Activated naive CD4-positive, alpha-beta T cell treated with anti-CD3 and anti-CD28 coated beads, Interleukin-2, amount 50 U/mL, for 16 hours (primary cell): ENCODE measurements at regions not wholly inside any gene's neighbourhood (a gene's known extent, or its start where the extent isn't known, plus 50 kb on each side); places are given as distances from the start of the nearest gene placed in this dataset.

Experiments
- DNase-seq: peaks from one replicate; pipeline ENCODE4 v3.0.0-alpha.2; 2020

DNA sequence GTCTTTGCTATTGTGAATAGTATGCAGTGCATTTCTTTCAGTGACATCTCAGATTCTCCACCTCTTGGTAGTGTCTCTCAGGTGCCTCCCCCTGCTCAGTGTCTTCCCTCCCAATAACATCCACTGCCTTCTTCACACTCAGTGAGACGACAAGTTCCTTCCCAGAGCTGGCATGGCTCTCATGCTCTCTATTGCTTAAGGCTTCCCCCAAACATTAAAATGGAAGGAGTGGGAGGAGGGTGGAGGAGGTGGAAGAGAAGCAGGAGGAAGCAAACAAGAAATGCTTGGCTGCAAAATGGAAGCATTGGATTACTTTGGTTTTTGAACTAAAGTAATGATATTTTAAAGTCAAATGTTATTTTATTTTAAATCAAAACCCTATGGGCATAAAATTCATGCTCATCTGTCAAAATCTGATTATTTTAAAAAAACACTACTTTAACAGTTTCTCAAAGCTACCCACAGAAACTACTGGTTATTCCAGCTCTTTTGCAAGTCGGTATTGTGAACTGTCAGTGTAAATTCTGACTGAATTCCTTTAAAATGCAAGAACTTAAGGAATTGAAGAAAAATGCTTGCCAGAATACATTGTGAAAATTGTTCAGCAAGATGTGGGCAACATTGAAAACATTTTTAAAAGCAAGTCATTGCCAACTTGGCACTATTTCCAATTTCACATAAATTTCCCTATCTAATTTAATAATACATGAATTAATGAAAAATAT, 727.6 kb upstream of the ARGLU1 start:
- no peak for DNase-seq

GRCh38 chr13:107293924-107294323, 726.0 kb upstream of the ARGLU1 start:
- no peak for DNase-seq

DNA sequence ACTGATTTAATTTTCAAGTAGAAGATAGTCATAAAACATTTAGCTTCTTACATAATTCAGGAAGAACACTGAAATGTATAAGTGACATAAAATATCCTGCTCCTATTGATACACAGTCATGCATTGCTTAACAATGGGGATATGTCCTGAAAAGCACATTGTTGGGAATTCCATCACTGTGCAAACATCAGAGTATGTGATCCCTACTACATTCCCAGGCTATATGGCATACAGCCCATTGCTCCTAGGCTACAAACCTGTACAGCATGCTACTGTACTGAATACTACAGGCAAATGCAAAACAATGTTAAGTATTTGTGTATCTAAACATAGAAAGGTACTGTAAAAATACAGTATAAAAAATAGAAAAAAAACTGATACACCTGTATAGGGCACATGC, 723.9 kb upstream of the ARGLU1 start:
- no peak for DNase-seq

DNA sequence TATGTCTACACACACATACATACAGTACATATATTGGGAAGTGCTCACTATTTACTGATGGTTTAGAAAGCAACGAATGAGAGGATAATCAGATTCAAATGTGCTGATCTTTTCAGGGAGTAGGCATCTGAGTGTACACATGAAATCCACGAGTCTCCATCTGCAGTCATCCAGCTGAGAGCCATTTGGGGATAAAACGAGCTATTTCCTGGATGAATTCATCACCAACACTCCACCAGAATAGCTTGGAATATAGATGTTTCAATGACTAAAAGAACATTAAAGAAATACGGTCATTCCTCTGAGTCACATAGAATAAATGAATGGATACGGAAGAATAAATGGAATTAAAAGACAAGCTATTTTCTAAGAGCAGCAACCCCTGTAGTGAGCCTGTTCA, 721.6 kb upstream of the ARGLU1 start:
- DNase-seq = no peak

GRCh38 chr13:107284173-107284572, 716.2 kb upstream of the ARGLU1 start:
- no peak for DNase-seq

GRCh38 chr13:107277911-107278310, 710.0 kb upstream of the ARGLU1 start:
- DNase-seq = no peak

GRCh38 chr13:107276936-107277335, 709.0 kb upstream of the ARGLU1 start:
- DNase-seq = no peak

- DNase-seq = no peak
Observed at GRCh38 chr13:107275945-107276614, 708.1 kb upstream of the ARGLU1 start.

DNA sequence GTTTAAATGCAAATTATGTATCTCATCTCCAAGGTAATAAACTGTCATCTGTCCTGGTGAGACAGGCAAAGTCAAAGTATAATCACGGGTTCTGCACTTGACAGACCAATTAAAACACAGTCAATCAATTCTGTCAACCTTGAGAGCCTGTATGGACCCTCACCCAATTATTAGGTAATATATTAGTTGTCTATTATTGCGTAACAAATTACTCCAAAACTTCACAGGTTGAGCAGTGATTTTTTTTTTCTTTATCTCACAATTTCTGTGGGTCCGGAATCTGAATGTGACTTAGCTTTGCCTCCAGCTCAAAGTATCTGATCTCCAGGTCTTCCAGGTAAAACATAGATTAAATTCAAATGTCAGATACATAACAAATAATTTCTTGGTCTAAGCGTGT, 707.4 kb upstream of the ARGLU1 start:
- no peak for DNase-seq

GRCh38 chr13:107271227-107271626, 703.3 kb upstream of the ARGLU1 start:
- DNase-seq = no peak

DNA sequence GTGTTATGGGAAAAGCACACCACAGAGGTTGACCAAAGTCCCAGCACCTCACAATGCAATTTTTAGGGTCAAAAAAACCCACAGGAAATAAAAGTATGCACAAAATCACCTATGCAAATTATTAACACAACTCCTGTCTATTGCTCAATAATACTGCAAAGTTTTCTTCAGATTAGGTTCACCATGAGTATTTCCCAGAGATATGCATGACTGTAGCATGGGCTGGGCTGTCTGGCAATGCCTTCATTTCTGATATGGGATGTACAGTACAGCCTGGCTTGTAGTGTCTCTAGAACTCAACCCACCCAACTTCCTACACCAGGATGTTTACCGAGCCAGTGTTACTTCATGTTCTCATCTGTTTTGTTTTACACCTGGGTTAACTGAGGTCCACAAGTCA, 698.7 kb upstream of the ARGLU1 start:
- no peak for DNase-seq

GRCh38 chr13:107258599-107259187, 690.8 kb upstream of the ARGLU1 start:
- DNase-seq = no peak

GRCh38 chr13:107254392-107254791, 686.5 kb upstream of the ARGLU1 start:
- no peak for DNase-seq

DNA sequence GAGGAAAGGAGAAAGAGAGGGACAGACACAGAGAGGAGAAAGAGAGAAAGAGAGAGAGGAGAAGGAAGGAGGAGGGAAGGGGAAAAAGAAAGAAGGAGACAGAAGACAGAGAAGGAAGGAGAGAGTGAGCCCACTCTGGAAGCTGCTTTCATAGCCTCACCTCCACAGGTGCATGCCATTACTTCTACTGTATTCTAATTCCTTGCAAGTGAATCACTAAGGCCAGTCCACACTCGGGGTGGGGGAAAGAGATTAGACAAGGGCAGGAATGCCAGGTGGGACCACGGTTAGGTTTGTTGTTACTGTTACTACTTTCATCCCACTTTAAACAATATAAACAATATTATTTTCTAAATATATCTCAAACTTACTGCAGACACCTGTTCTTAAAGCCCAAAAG, 684.5 kb upstream of the ARGLU1 start:
- DNase-seq = no peak

- no peak for DNase-seq
Observed at GRCh38 chr13:107252021-107252420, 684.1 kb upstream of the ARGLU1 start.

DNA sequence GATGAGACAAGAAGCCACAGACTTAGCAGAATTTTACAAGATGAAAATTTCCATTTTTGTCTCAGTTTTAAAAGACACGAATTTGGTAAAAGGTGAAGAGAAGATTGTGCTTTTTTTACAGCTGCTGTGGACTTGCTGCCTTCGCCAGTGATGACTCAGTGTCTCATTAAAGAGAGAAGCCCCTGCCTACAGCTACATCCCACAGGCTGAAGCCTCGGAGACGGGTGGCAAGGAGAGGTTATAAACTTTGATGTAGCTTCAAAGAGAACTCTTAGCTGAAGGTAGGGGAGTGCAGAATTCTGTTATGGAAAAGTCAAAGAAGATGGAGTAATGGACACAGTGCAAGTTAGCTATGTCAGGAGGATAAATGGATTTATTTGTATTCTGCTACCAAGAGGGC, 683.4 kb upstream of the ARGLU1 start:
- no peak for DNase-seq

DNA sequence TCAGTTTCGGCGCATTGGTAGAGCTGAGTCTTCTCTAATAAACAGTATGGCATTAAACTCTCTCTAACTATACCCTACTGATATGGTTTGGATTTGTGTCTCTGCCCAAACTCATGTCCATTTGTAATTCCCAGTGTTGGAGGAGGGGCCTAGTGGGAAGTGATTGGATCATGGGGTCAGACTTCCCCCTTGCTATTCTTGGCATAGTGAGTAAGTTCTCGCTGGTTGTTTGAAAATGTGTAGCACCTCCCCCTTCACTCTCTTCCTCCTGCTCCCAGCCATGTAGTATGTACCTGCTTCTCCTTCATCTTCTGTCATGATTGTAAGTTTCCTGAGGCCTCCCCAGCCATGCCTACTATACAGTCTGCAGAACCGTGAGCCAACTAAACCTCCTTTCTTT, 682.7 kb upstream of the ARGLU1 start:
- no peak for DNase-seq

DNA sequence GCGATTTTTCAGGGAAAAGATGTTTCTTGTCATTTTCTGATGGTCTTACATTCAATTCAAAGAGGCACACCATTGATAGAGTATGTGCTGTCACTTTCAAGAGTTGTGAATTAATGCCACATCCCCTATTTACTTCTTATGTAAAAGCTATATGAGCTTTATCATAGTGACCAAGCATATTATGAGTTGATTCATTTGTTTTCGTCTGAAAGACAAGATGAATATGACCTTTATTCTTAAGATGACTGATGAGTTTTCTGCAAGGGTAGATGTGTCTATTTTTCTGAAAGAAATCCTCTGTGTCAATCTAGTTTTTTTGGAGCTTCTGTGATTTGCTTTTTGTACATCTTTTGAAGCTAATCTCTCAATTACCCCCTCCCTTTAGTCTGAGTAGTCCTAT, 676.3 kb upstream of the ARGLU1 start:
- DNase-seq = no peak

DNA sequence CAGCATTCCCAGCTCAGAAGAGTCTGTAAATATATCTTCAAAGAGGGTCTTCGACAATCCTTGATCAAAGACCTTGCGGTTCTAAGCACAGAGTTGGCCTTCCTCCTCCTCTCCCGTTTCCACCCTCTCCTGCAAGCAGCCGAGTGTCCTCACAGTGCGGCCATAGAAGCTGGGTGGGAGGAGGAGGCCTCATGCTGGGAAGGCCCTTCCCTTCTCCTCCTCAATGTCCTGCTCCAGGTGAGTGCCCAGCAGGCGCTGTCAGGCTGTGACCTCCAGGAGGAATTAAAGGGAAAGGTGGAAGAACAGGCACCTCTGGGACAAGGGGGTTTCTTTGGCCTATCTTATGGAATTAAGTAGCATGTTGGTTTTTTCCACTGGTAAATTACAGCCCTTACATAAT, 674.2 kb upstream of the ARGLU1 start:
- DNase-seq = no peak

- DNase-seq = no peak
Observed at GRCh38 chr13:107241381-107241780, 673.4 kb upstream of the ARGLU1 start.

- DNase-seq = no peak
Observed at GRCh38 chr13:107239213-107239612, 671.3 kb upstream of the ARGLU1 start.

DNA sequence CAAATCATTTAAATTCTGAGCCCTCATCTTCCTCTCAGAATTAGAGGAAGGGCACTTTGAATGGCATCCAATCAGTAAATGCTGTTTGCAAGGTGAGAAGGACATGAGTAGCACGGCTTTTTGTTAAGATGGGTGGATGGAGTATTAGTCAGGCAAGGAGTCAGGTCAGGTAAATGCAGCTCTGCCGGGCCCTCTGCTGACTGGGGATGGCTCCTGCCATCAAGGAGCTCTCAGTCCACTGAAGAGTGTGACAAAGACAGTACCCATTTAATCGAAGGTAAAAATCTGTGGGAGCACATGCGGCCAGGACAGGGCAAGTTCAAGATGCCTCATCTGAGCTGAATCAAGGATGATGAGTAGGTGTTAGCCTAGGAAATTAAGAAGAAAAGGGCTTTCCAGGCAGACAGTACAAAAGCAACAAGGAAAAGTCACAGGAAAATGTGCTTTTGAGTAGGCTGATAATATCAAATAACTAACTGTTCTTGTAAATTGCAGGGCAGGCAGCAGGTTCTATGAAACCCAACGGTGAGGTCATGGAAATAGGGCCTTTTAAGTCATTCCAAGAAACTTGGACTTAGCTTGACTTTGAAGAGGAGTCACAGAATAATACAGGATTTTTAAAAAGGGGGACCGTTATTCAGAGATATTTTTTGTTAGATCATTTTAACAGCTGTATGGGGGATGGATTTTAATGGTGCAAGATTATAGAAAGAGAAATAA, 670.5 kb upstream of the ARGLU1 start:
- no peak for DNase-seq

DNA sequence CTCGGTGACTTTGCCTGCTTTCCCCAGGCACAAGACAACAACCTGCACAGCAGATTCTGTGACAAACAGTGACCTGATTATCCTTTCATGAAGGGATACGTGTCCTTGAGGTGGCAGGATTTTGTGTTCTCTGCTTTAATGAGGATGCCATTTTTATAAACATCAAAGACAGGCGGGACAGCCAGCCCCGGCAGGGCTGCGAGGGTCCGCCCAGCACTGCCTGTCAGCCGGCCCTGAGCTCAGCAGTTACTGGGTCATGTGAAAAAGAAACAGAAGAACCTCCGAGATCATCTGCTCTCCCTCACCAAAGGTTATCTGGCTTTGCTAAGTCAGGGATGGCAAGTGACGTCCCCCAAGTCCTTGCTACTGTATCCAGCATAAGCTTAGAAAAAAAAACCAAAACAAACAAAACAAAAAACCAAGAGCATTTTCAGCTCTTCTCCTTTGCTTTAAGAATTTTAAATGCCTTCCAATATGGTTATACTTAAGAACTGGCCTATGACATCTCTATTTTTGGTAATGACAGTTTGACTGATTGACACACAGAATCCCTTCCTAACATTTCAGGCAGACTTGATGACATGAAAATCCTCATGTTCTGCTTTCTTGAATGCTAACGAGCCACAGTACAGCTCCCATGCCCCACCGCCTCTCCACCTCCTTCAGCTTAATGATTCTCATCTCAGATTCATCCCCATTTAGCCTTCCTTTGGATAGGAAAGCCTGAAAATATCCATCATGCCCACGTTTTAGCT, 666.6 kb upstream of the ARGLU1 start:
- DNase-seq = no peak
